NT2/D1 (cell line): ENCODE measurements at regions not wholly inside any gene's neighbourhood (a gene's known extent, or its start where the extent isn't known, plus 50 kb on each side); places are given as distances from the start of the nearest gene placed in this dataset.
"Not testable (repeated sequence)": the region's sequence is repeated elsewhere in the genome, so short reads cannot be mapped to it uniquely, and the experiment has no call there.

ENCODE experiments used
- YY1 ChIP-seq: IDR thresholded peaks from 2 replicates; pipeline ENCODE4 v1.6.1; 2011; ENCODE audit not compliant: insufficient read length, insufficient read depth
- ZNF274 ChIP-seq: IDR thresholded peaks from 2 replicates; pipeline ENCODE4 v1.6.1; 2011; ENCODE audit warnings: mild to moderate bottlenecking, low read depth, low read length

GRCh38 chrX:13408599-13408998 is 88.7 kb upstream of the ATXN3L start:
- not testable (repeated sequence) for TF ChIP-seq ZNF274, YY1
